HepG2 (cell line): ENCODE measurements at regions not wholly inside any gene's neighbourhood (a gene's known extent, or its start where the extent isn't known, plus 50 kb on each side); places are given as distances from the start of the nearest gene placed in this dataset.

Experiments used
- ATAC-seq: fragments of 200-7000 bp; cut with Tn5 transposase; 3 replicates; pipeline ENCODE4 v1.9.1; 2020; ENCODE audit warnings: mild to moderate bottlenecking, moderate library complexity
- BruUV-seq: library from RNA; stranded (reverse); fragments of 400-500 nt; replicated peaks from 2 replicates; lab custom pipeline; 2021; lab: Mats Ljungman, UMichigan
- CTCF ChIA-PET: fragments of 300-600 bp; formaldehyde crosslinking; extraction: SDS; loops from one replicate; lab custom pipeline; 2021; ENCODE audit warnings: low total read pairs, inconsistent platforms, low intra/inter-chr PET ratio; lab: Yijun Ruan, JAX
- POLR2A ChIA-PET: fragments of 350-600 bp; sonication (Branson Sonifier 250); formaldehyde crosslinking; loops from one replicate; lab custom pipeline; 2020; ENCODE audit warnings: antibody characterized with exemption, inconsistent platforms; lab: Yijun Ruan, JAX
- DNase-seq: peaks from one replicate; pipeline ENCODE4 v3.0.0-alpha.2; 2015; ENCODE audit warnings: low spot score
- FAIRE-seq: peaks from 3 replicates; lab custom pipeline; 2011; peaks lifted over from hg19 to GRCh38; lab: Jason Lieb, UNC
- H2AFZ ChIP-seq: one replicate; pipeline ENCODE4 v1.6.1; 2011; ENCODE audit warnings: low read length, inconsistent platforms
- H3K27ac ChIP-seq: fragments of 300-600 bp; 3 replicates; pipeline ENCODE4 v1.8.0; 2011; ENCODE audit warnings: mixed run types, mild to moderate bottlenecking, mixed read lengths, low read length, inconsistent platforms; ENCODE audit not compliant: insufficient read depth; ENCODE audit errors: extremely low read length
- H3K27me3 ChIP-seq, 2 experiments: fragments of 200-600 bp in 1 of 2; 2 replicates in 1 of 2; 3 replicates in 1 of 2; pipeline versions ENCODE4 v1.6.0 to v1.8.0; 2011; ENCODE audit warnings: low read length in 2 of 2, mild to moderate bottlenecking in 2 of 2, moderate library complexity in 2 of 2, inconsistent platforms in 1 of 2; ENCODE audit not compliant: insufficient read depth in 2 of 2, control insufficient read depth in 1 of 2
- H3K36me3 ChIP-seq, 2 experiments: fragments of 200-600 bp in 1 of 2; replicated peaks in 1 of 2; 2 replicates in 1 of 2; 3 replicates in 1 of 2; pipeline versions ENCODE4 v1.5.1 to v1.8.0; 2011; ENCODE audit warnings: low read length in 2 of 2, inconsistent platforms in 1 of 2; ENCODE audit not compliant: insufficient read depth in 2 of 2, control insufficient read depth in 1 of 2
- H3K4me1 ChIP-seq: 2 replicates; pipeline ENCODE4 v1.5.1; 2012; ENCODE audit warnings: low read length, inconsistent platforms; ENCODE audit not compliant: insufficient read depth
- H3K4me2 ChIP-seq: 2 replicates; pipeline ENCODE4 v1.6.0; 2011; ENCODE audit warnings: low read depth, low read length, inconsistent platforms
- H3K4me3 ChIP-seq, 3 experiments: fragments of 200-600 bp in 1 of 3; sonication (generic), shearing (Covaris generic) in 1 of 3; replicated peaks in 1 of 3; 2 replicates each; pipeline ENCODE4 v1.5.1; 2011 to 2016; ENCODE audit warnings: low read length in 3 of 3, inconsistent platforms in 2 of 3, low read depth in 2 of 3, mild to moderate bottlenecking in 2 of 3, control low read depth in 1 of 3, mixed read lengths in 1 of 3; ENCODE audit not compliant: insufficient read depth in 1 of 3
- H3K79me2 ChIP-seq: one replicate; pipeline ENCODE4 v1.6.1; 2011; ENCODE audit warnings: low read length, inconsistent platforms; ENCODE audit not compliant: insufficient read depth
- H3K9ac ChIP-seq: 2 replicates; pipeline ENCODE4 v1.6.0; 2011; ENCODE audit warnings: mild to moderate bottlenecking, low read depth, low read length, inconsistent platforms; ENCODE audit not compliant: insufficient read depth
- H3K9me3 ChIP-seq: 2 replicates; pipeline ENCODE4 v1.5.1; 2012; ENCODE audit warnings: mild to moderate bottlenecking, low read length
- H4K20me1 ChIP-seq: 2 replicates; pipeline ENCODE4 v1.6.0; 2011; ENCODE audit warnings: inconsistent platforms, mild to moderate bottlenecking, low read length, moderate library complexity; ENCODE audit not compliant: insufficient read depth
- CEBPB ChIP-seq: IDR thresholded peaks from 2 replicates; pipeline ENCODE4 v1.6.1; 2011; ENCODE audit warnings: low read depth, low read length, improper control_type of control experiment, borderline replicate concordance
- CEBPG ChIP-seq: IDR thresholded peaks from 2 replicates; pipeline ENCODE4 v1.6.1; 2016
- FOXA3 ChIP-seq: IDR thresholded peaks from 2 replicates; pipeline ENCODE4 v1.6.1; 2016; ENCODE audit warnings: missing genetic modification reagents, missing compliant biosample characterization
- HMG20A ChIP-seq: IDR thresholded peaks from 2 replicates; pipeline ENCODE4 v1.6.1; 2016; ENCODE audit warnings: borderline replicate concordance
- KLF12 ChIP-seq: sonication (generic); formaldehyde crosslinking; IDR thresholded peaks from 2 replicates; pipeline ENCODE4 v1.4.0; 2020; ENCODE audit warnings: missing genetic modification reagents, borderline replicate concordance
- MED1 ChIP-seq: sonication (generic); formaldehyde crosslinking; IDR thresholded peaks from 2 replicates; pipeline ENCODE4 v1.4.0; 2020; ENCODE audit warnings: missing genetic modification reagents
- RARA ChIP-seq: IDR thresholded peaks from 2 replicates; pipeline ENCODE4 v1.6.1; 2016; ENCODE audit warnings: missing genetic modification reagents, missing compliant biosample characterization
- U2AF2 ChIP-seq: fragments of 200-400 bp; formaldehyde crosslinking; IDR thresholded peaks from 2 replicates; pipeline ENCODE4 v1.6.1; 2017; ENCODE audit warnings: low read depth, mild to moderate bottlenecking, low read length
- ZNF264 ChIP-seq: sonication (generic); formaldehyde crosslinking; IDR thresholded peaks from 2 replicates; pipeline ENCODE4 v1.4.0; 2020; ENCODE audit warnings: missing genetic modification reagents
- ZNF644 ChIP-seq: IDR thresholded peaks from 2 replicates; pipeline ENCODE4 v1.6.1; 2016; ENCODE audit warnings: low read depth
- ZNF652 ChIP-seq: IDR thresholded peaks from 2 replicates; pipeline ENCODE4 v1.6.1; 2016; ENCODE audit warnings: low read depth, borderline replicate concordance
- WGBS: methylation state at CpG from one replicate; pipeline ENCODE4 v1.1.6; 2017; ENCODE audit warnings: low lambda C conversion rate; 5-methylcytosine and 5-hydroxymethylcytosine counted together
- in situ Hi-C: cut with HindIII; loops from 2 replicates; pipeline ENCODE4 v1.10.0; 2017; ENCODE audit warnings: low pct_unique_long_range_greater_than_20kb; ENCODE audit not compliant: extremely low pct_ligation_motif_present
- intact Hi-C: fragments of 100-400 bp; cut with micrococcal nuclease; formaldehyde crosslinking; loops from one replicate; pipeline ENCODE4 v1.10.0; 2022; ENCODE audit not compliant: unreplicated experiment
- TF ChIP-seq, protein P1 (sequence below): sonication (generic); formaldehyde crosslinking; conservative IDR thresholded peaks from 2 replicates; pipeline ENCODE4 v1.4.0; 2020; ENCODE audit warnings: missing genetic modification reagents
- TF ChIP-seq, protein P2 (sequence below): sonication (generic); formaldehyde crosslinking; IDR thresholded peaks from 2 replicates; pipeline ENCODE4 v1.5.0; 2020; ENCODE audit warnings: missing genetic modification reagents
- TF ChIP-seq, protein P3 (sequence below): sonication (generic); formaldehyde crosslinking; IDR thresholded peaks from 2 replicates; pipeline ENCODE4 v1.4.0; 2020; ENCODE audit warnings: missing genetic modification reagents; ENCODE audit errors: not compliant biosample characterization
- TF ChIP-seq, protein P4 (sequence below): sonication (generic); formaldehyde crosslinking; conservative IDR thresholded peaks from 2 replicates; pipeline ENCODE4 v1.4.0; 2020; ENCODE audit warnings: mild to moderate bottlenecking, missing genetic modification reagents, moderate library complexity

DNA sequence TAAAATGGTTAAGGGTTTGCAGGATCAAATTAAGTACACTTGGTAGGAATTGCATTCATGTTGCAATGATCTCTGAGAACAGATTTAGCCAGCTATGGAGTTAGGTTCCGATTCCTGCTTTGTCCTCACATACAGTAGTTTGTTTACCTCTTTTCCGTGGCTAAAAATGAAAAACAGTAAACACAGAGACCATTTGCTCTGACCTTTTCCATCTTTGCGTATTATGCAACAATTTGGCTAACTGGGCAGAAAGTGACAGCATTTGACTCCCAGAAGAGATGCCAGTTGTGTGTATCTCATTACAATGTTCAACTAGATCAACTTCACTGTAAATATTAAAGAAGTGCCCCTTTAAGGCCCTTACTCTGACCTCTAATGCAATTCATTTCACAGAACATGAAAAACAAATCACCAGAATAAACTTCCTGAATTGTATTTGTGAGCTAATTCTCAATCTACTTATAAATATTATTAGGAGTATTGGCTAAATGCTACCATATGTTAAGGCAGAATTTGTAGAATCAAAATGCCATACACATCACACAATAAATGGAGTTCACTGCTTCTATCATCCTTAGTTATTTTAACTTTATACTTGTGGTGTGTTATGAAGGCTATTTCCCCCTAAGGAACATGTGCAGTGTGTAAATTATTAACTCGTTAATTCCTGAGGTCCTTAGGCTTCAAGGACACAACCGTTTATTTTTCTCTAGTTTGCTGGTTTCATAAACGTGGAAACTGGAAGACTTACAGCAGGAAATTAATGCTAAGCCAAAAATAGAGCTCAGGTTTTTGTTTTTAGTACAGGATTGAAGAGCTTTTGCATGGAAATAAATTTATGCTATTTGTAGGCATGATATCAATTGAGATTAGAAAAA is 380.7 kb upstream of the CITED2 start:
- peaks cover 43% of the 10 kb centered on the region for H3K4me1 ChIP-seq
- ATAC-seq = peak; percentile 62
- peak overlapping the region; percentile 66 for H3K4me2 ChIP-seq
- peak overlapping the region in 2 of 3 experiments; percentile 22; a peak in 1 of 6 replicates for H3K4me3 ChIP-seq
- FAIRE-seq = peak; percentile 26
- CTCF ChIA-PET = no interaction called here
- DNase-seq = peak; percentile 40
- no peaks in the 10 kb centered on the region for H3K27me3 ChIP-seq
- 3% methylated on average over 6 of the region's 6 CpGs for WGBS
- no peaks in the 10 kb centered on the region for H3K79me2 ChIP-seq
- in situ Hi-C loops = no loop called here
- intact Hi-C loops = no loop called here
- H4K20me1 ChIP-seq = no peaks in the 10 kb centered on the region
- no peaks in the 10 kb centered on the region for H3K9me3 ChIP-seq
- no TSS peak for BruUV-seq
- peak overlapping the region; percentile 44 for H2AFZ ChIP-seq
- H3K27ac ChIP-seq = peak overlapping the region; percentile 23
- no peak overlapping the region for H3K9ac ChIP-seq
- H3K36me3 ChIP-seq = no peaks in the 10 kb centered on the region
- POLR2A ChIA-PET = interaction anchor here (0.8 to 1.3 kb wide), 2 partner anchors 380 to 385 kb away, joined by 3 to 4 read pairs; no protein-coding TSS in a partner anchor
- TF ChIP-seq, protein P1, sequence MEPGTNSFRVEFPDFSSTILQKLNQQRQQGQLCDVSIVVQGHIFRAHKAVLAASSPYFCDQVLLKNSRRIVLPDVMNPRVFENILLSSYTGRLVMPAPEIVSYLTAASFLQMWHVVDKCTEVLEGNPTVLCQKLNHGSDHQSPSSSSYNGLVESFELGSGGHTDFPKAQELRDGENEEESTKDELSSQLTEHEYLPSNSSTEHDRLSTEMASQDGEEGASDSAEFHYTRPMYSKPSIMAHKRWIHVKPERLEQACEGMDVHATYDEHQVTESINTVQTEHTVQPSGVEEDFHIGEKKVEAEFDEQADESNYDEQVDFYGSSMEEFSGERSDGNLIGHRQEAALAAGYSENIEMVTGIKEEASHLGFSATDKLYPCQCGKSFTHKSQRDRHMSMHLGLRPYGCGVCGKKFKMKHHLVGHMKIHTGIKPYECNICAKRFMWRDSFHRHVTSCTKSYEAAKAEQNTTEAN (CRISPR knock-in tag) = peak; percentile 59; the same call in 1 of the 2 replicates
- TF ChIP-seq, protein P2, sequence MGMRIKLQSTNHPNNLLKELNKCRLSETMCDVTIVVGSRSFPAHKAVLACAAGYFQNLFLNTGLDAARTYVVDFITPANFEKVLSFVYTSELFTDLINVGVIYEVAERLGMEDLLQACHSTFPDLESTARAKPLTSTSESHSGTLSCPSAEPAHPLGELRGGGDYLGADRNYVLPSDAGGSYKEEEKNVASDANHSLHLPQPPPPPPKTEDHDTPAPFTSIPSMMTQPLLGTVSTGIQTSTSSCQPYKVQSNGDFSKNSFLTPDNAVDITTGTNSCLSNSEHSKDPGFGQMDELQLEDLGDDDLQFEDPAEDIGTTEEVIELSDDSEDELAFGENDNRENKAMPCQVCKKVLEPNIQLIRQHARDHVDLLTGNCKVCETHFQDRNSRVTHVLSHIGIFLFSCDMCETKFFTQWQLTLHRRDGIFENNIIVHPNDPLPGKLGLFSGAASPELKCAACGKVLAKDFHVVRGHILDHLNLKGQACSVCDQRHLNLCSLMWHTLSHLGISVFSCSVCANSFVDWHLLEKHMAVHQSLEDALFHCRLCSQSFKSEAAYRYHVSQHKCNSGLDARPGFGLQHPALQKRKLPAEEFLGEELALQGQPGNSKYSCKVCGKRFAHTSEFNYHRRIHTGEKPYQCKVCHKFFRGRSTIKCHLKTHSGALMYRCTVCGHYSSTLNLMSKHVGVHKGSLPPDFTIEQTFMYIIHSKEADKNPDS (CRISPR knock-in tag) = no peak
- TF ChIP-seq, protein P3, sequence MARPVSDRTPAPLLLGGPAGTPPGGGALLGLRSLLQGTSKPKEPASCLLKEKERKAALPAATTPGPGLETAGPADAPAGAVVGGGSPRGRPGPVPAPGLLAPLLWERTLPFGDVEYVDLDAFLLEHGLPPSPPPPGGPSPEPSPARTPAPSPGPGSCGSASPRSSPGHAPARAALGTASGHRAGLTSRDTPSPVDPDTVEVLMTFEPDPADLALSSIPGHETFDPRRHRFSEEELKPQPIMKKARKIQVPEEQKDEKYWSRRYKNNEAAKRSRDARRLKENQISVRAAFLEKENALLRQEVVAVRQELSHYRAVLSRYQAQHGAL (CRISPR knock-in tag) = no peak
- TF ChIP-seq CEBPB (peak; percentile 83), ZNF652 (CRISPR knock-in tag) (peak; percentile 82), RARA (CRISPR knock-in tag) (peak; percentile 48; the same call in 1 of the 2 replicates), HMG20A (CRISPR knock-in tag) (peak; percentile 42; the same call in 1 of the 2 replicates), U2AF2 (no peak), ZNF644 (CRISPR knock-in tag) (0 out of 2 replicates have a peak, but pooled peaks have one; percentile 14), MED1 (CRISPR knock-in tag) (peak; percentile 50; the same call in 1 of the 2 replicates), CEBPG (peak; percentile 75), ZNF264 (CRISPR knock-in tag) (peak; percentile 40; the same call in 1 of the 2 replicates), FOXA3 (CRISPR knock-in tag) (peak; percentile 30; the same call in 1 of the 2 replicates), KLF12 (0 out of 2 replicates have a peak, but pooled peaks have one; percentile 30)
- TF ChIP-seq, protein P4, sequence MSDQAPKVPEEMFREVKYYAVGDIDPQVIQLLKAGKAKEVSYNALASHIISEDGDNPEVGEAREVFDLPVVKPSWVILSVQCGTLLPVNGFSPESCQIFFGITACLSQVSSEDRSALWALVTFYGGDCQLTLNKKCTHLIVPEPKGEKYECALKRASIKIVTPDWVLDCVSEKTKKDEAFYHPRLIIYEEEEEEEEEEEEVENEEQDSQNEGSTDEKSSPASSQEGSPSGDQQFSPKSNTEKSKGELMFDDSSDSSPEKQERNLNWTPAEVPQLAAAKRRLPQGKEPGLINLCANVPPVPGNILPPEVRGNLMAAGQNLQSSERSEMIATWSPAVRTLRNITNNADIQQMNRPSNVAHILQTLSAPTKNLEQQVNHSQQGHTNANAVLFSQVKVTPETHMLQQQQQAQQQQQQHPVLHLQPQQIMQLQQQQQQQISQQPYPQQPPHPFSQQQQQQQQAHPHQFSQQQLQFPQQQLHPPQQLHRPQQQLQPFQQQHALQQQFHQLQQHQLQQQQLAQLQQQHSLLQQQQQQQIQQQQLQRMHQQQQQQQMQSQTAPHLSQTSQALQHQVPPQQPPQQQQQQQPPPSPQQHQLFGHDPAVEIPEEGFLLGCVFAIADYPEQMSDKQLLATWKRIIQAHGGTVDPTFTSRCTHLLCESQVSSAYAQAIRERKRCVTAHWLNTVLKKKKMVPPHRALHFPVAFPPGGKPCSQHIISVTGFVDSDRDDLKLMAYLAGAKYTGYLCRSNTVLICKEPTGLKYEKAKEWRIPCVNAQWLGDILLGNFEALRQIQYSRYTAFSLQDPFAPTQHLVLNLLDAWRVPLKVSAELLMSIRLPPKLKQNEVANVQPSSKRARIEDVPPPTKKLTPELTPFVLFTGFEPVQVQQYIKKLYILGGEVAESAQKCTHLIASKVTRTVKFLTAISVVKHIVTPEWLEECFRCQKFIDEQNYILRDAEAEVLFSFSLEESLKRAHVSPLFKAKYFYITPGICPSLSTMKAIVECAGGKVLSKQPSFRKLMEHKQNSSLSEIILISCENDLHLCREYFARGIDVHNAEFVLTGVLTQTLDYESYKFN (CRISPR knock-in tag) = peak; percentile 69
